Left lung (tissue), 4 donors: ENCODE measurements at regions not wholly inside any gene's neighbourhood (a gene's known extent, or its start where the extent isn't known, plus 50 kb on each side); places are given as distances from the start of the nearest gene placed in this dataset.

Experiments used
- ATAC-seq: fragments of 200-7000 bp; cut with Tn5 transposase; one replicate; pipeline ENCODE4 v1.9.1; 2020; ENCODE audit warnings: moderate library complexity
- DNase-seq, 4 donors: peaks; one replicate each; pipeline ENCODE4 v3.0.0-alpha.2; 2013 to 2020
- H3K27ac ChIP-seq, 2 donors: fragments of 200-600 bp; sonication (generic) in 1 of 2; one replicate each; pipeline versions ENCODE4 v1.5.0 to v1.8.0; 2020 to 2021
- H3K27me3 ChIP-seq, 2 donors: fragments of 200-600 bp; sonication (generic) in 1 of 2; one replicate each; pipeline versions ENCODE4 v1.5.0 to v1.8.0; 2020 to 2021
- H3K36me3 ChIP-seq, 2 donors: fragments of 200-600 bp; sonication (generic) in 1 of 2; one replicate each; pipeline versions ENCODE4 v1.5.0 to v1.8.0; 2020 to 2021
- H3K4me1 ChIP-seq, 2 donors: fragments of 200-600 bp; one replicate each; pipeline ENCODE4 v1.8.0; 2021
- H3K4me3 ChIP-seq, 2 donors: fragments of 200-600 bp; sonication (generic) in 1 of 2; one replicate each; pipeline versions ENCODE4 v1.5.0 to v1.8.0; 2020 to 2021; ENCODE audit warnings: mild to moderate bottlenecking in 1 of 2
- H3K9me3 ChIP-seq, 2 donors: fragments of 200-600 bp; sonication (generic) in 1 of 2; one replicate each; pipeline versions ENCODE4 v1.5.0 to v1.8.0; 2020 to 2021
- intact Hi-C, 2 donors: fragments of 100-400 bp; cut with DNase I; formaldehyde crosslinking; loops; one replicate each; pipeline versions ENCODE4 v1.11.2 to v1.14.2; 2022
- TF ChIP-seq, protein P1 (sequence below), 2 donors: fragments of 200-600 bp; sonication (generic) in 1 of 2; IDR thresholded peaks; one replicate each; pipeline versions ENCODE4 v1.5.0 to v1.8.0; 2021; ENCODE audit warnings: antibody characterized with exemption in 2 of 2
- donor health status: DM: no; HTN: yes; CAD: no.
- donor health status: DM: no; HTN: no; CAD: no.

DNA sequence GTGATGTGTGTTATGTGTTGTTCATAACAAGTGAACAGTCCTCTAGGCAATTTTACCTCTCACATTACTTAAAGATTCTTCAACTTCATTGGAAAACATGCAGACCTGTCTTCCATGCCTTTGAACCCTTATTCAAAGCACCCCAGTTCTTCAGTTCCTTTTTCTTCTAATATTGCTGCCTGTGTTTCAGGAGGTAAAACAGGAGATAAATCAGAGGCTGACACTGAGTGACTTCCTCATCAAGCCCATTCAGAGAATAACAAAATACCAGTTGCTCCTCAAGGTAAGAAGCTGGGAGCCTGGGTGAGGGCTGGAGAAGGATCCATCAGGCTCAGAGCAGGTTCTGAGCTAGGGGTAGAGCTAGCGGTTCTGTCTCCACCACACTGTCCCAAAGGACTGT lies 71.1 kb upstream of the UMPS start:
- no peak for ATAC-seq
- TF ChIP-seq, protein P1, sequence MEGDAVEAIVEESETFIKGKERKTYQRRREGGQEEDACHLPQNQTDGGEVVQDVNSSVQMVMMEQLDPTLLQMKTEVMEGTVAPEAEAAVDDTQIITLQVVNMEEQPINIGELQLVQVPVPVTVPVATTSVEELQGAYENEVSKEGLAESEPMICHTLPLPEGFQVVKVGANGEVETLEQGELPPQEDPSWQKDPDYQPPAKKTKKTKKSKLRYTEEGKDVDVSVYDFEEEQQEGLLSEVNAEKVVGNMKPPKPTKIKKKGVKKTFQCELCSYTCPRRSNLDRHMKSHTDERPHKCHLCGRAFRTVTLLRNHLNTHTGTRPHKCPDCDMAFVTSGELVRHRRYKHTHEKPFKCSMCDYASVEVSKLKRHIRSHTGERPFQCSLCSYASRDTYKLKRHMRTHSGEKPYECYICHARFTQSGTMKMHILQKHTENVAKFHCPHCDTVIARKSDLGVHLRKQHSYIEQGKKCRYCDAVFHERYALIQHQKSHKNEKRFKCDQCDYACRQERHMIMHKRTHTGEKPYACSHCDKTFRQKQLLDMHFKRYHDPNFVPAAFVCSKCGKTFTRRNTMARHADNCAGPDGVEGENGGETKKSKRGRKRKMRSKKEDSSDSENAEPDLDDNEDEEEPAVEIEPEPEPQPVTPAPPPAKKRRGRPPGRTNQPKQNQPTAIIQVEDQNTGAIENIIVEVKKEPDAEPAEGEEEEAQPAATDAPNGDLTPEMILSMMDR (IDR thresholded peaks at IDR 0.05) = no peak

DNA sequence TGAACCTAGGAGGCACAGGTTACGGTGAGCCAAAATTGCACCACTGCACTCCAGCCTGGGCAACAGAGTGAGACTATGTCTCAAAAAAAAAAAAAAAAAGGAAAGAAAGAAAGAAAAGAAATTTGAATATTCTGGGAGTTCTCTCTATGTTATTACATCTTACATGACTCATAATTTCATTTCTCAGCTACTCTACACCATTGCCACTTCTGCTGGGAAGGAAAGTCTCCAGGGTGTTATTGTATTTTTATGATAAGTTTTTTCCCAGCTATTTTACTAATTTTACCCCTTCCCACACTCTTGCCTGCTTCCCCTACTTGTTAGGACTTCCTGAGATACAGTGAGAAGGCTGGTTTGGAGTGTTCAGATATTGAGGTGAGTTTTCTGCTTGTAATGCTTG lies 69.7 kb upstream of the UMPS start:
- ATAC-seq (no peak), DNase-seq (no peak)
- intact Hi-C loops = no loop called here
- Histone ChIP-seq H3K36me3 (peaks cover 0 to 11% of the 10 kb centered on the region in 2 donors), H3K27ac (no peak overlapping the region), H3K27me3 (no peaks in the 10 kb centered on the region), H3K4me3 (no peak overlapping the region), H3K4me1 (no peaks in the 10 kb centered on the region), H3K9me3 (no peaks in the 10 kb centered on the region)
- TF ChIP-seq, protein P1 (IDR thresholded peaks at IDR 0.05) = no peak

More for the DNA sequence above, 71.1 kb upstream of the UMPS start:
- no peak overlapping the region for H3K27ac ChIP-seq
- intact Hi-C loops = no loop called here
- no peaks in the 10 kb centered on the region for H3K9me3 ChIP-seq
- peaks cover 0 to 11% of the 10 kb centered on the region in 2 donors for H3K36me3 ChIP-seq
- no peak overlapping the region for H3K4me3 ChIP-seq
- H3K4me1 ChIP-seq = no peaks in the 10 kb centered on the region
- no peaks in the 10 kb centered on the region for H3K27me3 ChIP-seq
- no peak for DNase-seq

DNA sequence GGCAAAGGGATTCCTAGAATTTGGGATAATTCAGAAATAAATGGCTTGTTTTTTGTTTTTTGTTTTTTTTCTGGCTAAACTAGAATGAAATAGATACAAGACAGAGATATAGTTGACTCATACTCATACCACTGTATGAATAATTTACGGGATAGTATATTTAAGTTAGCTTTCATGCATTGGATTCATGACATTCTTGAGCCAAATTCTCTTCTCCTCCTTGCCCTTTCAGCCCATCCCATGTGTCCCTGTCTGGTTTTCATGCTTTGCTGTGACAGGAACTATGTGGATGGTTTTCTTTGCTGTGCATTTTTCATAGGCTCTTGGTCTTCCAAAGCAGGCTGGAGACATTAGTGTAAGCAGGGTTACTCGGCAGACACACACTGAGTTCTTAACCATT lies 66.6 kb upstream of the UMPS start:
- ATAC-seq (no peak), DNase-seq (no peak)
- H3K36me3 ChIP-seq = peaks cover 0 to 8% of the 10 kb centered on the region in 2 donors
- intact Hi-C loops = no loop called here
- TF ChIP-seq, protein P1 (IDR thresholded peaks at IDR 0.05) = no peak
- H3K9me3 ChIP-seq = no peaks in the 10 kb centered on the region
- H3K4me1 ChIP-seq = no peaks in the 10 kb centered on the region
- no peaks in the 10 kb centered on the region for H3K27me3 ChIP-seq
- no peak overlapping the region for H3K27ac ChIP-seq
- H3K4me3 ChIP-seq = no peak overlapping the region

DNA sequence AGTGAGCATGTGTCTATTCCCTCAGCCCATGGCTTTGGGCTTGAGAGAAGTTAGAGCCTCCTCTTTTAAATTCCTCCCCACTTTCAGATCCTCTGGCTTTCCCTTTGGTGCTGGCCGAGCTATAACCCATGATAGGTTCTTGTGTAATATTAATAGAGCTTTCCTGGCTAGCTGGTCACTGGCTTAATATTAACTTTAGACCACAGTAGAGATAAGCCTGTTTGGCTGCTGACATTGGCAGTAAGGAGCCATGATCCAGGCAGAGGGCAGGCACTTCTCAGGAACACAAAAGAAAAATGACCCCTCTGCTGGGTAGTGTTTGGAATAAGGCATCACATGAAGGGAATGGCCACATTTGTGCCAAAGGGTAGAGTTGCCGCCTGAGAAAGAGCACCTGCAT lies 65.4 kb upstream of the UMPS start:
- H3K9me3 ChIP-seq = no peaks in the 10 kb centered on the region
- H3K27ac ChIP-seq = no peak overlapping the region
- H3K4me3 ChIP-seq = no peak overlapping the region
- intact Hi-C loops = no loop called here
- peaks cover 0 to 5% of the 10 kb centered on the region in 2 donors for H3K36me3 ChIP-seq
- ATAC-seq (no peak), DNase-seq (no peak)
- no peaks in the 10 kb centered on the region for H3K27me3 ChIP-seq
- TF ChIP-seq, protein P1 (IDR thresholded peaks at IDR 0.05) = no peak
- no peaks in the 10 kb centered on the region for H3K4me1 ChIP-seq

DNA sequence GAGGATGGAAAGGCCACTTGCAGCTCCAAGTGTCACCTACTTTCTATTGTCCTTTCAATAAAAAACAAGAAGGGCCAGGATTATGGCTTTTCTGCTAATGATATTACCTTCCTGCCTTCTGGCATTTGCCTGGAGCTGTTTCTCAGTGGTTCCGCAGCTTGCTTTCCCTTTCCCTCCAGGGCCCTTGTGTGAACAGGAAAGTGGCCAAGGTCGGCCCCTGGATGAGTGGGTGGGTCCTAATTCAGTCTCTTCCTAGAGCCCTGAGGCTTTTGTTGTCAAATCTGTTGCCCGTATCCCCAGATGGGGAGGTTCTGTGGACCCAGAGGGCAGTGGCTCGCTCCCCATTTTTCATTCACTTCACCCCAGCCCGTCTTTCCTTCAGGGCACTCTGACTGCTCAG lies 64.2 kb upstream of the UMPS start:
- ATAC-seq = no peak
- intact Hi-C loops = no loop called here
- Histone ChIP-seq H3K27me3 (no peaks in the 10 kb centered on the region), H3K27ac (no peak overlapping the region), H3K36me3 (peaks cover 0 to 5% of the 10 kb centered on the region in 2 donors), H3K4me1 (no peaks in the 10 kb centered on the region), H3K4me3 (no peak overlapping the region), H3K9me3 (no peaks in the 10 kb centered on the region)
- TF ChIP-seq, protein P1 (IDR thresholded peaks at IDR 0.05) = no peak
- DNase-seq = no peak
